Stimulated activated CD4-positive, alpha-beta T cell treated with anti-CD3 and anti-CD28 coated beads, Interleukin-15, amount 100 ng/mL, for 24 hours (primary cell): ENCODE measurements at regions not wholly inside any gene's neighbourhood (a gene's known extent, or its start where the extent isn't known, plus 50 kb on each side); places are given as distances from the start of the nearest gene placed in this dataset.
"Not testable (repeated sequence)": the region's sequence is repeated elsewhere in the genome, so short reads cannot be mapped to it uniquely, and the experiment has no call there.

Experiments
- DNase-seq: peaks from one replicate; pipeline ENCODE4 v3.0.0-alpha.2; 2020

GRCh38 chrX:121733514-121733913 lies 686.1 kb downstream of the GLUD2 start:
- DNase-seq, result no peak

DNA sequence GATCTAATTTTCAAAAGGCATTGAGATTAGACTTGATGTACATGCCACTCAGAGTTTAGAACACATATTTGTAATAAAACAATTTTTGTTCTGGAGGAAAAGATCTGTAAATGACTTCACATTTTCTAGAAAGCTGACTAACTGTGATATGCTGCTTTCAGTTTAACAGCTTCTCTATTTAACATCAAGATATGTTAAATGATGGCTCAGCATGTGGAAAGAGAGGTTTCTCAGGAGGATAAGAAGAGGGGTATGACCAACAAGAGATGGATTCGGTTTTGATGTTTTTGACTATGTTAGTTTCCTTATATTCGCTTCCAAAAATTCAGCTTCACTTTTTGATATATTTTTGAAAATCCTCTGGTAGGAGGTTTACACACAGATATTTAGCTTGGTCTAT lies 698.7 kb downstream of the GLUD2 start:
- DNase-seq, result no peak

DNA sequence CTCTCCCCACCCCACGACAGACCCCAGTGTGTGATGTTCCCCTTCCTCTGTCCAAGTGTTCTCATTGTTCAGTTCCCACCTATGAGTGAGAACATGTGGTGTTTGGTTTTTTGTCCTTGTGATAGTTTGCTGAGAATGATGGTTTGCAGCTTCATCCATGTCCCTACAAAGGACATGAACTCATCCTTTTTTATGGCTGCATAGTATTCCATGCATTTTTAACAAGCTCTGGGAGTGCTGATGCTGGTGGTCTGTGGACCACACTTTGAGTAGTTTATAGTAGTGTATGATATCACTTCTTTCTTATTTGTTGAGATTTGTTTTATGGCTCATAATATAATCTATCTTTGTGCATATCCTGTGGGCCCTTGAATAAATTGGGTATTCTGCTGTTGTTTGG lies 706.2 kb downstream of the GLUD2 start:
- not testable (repeated sequence) for DNase-seq

DNA sequence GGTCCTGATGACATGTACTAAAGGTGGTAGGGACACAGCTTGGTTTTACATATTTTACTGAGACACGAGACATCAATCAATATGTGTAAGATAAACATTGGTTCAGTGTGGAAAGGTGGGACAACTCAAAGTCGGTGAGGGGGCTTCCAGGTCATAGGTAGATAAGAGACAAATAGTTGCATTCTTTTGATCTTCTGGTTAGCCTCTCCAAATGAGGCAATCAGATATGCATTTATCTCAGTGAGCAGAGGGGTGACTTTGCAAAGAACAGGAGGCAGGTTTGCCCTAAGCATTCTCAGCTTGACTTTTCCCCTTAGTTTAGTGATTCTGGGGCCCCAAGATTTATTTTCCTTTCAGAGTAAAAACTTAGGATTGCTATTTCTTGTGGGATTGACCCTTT lies 706.9 kb downstream of the GLUD2 start:
- no peak for DNase-seq

- DNase-seq, result no peak
These were observed 708.1 kb downstream of the GLUD2 start for GRCh38 chrX:121755541-121755940.

DNA sequence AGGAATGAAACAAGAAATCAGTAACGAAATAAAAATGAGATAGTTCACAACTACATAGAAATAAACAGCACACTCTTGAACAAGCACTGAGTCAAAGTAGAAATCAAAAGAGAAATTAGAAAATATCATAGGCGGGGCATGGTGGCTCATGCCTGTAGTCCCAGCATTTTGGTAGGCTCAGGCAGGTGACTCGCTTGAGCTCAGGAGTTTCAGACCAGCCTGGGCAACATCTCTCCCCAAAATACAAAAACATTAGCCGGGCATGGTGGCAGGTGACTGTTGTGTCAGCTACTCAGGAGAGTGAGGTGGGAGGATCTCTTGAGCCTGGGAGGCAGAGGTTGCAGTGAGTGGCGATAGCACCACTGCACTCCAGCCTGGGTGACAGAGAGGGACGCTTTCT lies 714.4 kb downstream of the GLUD2 start:
- no peak for DNase-seq

GRCh38 chrX:121763671-121764070 lies 716.3 kb downstream of the GLUD2 start:
- no peak for DNase-seq

- not testable (repeated sequence) for DNase-seq
These were observed 720.8 kb downstream of the GLUD2 start for GRCh38 chrX:121768210-121768609.

DNA sequence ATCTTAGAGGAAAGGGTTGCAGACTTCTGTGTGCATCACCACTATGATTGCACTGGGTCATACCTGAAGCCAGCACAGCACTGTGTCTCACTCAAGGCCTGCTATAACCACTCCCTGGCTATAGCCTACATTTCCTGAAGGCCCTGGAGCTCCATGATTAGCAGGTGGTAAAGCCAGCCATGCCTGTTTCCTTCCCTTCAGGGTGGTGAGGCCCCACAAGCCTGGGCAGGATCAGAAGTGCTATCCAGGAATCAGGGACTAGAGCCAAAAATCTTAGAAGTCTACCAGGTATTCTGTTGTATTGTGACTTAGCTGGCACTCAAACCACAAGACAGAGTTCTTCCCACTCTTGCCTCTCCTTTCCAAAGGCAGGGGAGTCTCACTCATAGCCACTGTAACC lies 734.6 kb downstream of the GLUD2 start:
- no peak for DNase-seq

- no peak for DNase-seq
These were observed 735.1 kb downstream of the GLUD2 start for GRCh38 chrX:121782544-121782943.

DNA sequence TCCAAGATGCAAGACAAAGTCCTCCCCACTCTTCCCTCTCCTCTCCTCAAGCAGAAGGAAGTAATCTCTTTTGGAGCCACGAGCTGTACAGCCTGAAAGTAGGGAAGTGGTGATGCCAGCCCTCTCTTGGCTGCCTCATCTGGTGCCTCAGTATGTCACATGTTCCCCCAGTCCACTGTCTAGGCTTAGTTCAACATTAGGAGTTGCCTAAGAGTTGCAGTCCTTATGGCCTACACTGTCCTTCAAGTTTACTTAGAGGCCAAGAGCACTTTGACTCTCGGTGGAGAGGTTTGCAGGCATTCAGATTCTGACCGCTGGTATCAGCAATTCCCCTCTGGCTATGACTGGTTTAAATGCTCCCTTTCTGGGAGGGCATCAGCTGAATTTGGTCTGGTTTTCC lies 735.6 kb downstream of the GLUD2 start:
- DNase-seq, result no peak

DNA sequence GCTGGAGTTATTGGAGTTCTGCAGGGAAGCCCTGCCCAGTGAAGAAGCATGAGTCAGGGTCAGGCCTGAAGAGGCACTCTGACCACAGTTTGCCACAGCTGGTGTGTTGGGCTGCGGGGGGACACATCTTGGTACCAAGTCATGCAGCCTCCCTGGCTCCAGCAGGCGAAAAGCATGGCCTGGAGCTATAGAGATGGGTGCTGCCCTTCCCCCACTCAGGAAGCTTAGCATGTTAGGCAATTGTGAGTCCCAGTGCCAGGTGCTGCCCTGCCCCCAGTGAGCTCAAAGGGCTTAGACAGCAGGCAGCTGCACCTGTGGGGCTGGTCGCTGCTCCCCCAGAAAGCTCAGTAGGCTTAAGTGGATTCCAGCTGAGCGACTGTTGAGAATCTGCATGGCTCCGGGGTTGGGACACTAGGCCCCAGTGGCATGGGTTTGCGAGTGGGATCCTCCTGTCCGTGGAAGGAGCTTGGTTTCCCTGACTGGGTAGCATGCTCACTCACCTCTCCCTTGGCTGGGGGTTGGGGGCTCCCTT lies 755.5 kb downstream of the GLUD2 start:
- no peak for DNase-seq

DNA sequence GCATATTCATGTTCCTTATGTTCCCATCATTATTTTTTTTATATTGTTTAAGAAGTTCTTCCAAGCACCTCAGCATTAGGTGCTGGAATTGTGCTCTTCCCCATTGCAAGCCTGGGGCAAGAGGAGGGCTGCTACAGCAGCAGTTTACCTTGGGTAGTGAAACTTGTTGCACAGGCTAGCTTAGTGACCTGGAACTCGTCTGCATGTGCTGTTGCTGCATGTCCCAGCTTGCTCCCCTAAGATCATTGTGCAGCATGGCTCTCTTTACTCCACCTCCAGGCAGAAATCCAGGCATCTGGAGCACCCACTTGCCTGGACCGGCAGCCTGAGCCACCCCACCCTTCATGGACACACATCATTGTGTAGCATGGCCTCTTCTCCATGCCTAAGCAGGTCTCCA lies 776.0 kb downstream of the GLUD2 start:
- no peak for DNase-seq

DNA sequence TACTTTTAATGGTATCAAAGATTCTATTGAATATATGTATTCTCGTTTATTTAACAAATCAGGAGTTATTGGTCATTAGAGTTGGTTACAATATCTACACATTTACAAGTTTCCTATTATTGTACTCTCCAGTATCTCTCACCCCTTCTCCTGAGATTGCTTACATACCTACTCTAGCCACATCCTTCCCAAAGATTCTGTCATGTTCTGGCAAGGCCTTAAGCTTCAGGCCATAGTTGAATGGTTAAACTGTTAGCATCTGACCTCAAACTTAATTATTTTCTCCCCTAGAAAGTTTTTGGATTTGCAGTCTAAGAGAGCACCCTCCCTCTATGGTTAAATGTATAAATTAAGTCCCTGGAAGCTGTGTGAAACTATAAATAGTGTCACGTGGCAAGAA lies 784.2 kb downstream of the GLUD2 start:
- DNase-seq, result no peak

DNA sequence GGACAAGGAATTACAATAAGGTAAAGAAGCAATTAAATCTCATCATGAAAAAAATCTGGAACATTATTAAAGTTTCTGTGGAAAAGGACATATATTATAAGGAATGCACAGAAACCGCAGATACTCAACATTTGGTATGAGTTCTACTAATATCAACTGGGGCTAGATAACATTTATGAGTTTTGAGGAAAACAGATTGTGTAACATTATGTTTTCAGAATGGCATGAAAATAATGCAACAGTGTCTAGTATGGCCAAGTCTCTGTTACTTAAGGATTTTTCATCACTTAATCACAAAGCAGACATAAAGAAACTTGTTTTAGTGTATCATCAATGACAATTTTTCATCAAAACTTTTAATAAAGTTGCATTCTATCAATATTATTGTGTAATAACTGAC lies 785.0 kb downstream of the GLUD2 start:
- DNase-seq, result no peak

DNA sequence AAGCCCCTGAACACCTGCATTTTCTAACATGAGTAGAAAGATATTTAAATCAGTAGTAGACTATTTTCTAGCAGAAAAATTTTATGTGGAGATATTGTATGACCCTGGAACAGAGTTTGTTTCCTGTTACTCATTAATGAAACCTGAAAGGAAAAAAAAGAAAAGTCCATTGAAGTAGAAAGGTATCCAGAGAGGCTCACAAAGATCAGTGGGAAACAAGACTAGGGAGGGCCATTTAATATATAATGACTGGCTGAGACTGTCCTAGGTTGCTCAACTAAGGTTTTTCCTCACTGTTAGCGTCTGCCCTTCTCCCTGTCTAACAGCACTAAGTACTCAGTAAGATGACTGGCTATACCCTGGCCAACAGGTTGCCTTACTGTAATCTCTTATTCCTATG lies 788.6 kb downstream of the GLUD2 start:
- DNase-seq, result no peak

GRCh38 chrX:121851033-121851432 lies 803.6 kb downstream of the GLUD2 start:
- DNase-seq, result no peak

GRCh38 chrX:121853762-121854613 lies 806.6 kb downstream of the GLUD2 start:
- no peak for DNase-seq

DNA sequence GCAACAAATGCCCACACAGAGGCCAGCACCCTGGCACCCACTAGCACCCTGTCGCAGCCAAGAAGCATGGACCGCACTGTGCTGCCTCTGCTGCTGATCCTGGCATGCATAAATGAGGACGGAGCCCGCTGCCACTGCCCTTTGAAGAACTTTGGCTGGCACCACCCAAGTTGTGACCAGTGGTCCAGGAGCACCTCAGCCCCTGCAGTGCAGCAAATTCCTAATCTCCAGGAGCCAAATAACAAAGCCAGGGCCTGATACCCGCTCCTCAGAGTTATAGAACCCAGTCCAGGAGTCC lies 807.2 kb downstream of the GLUD2 start:
- DNase-seq, result no peak

DNA sequence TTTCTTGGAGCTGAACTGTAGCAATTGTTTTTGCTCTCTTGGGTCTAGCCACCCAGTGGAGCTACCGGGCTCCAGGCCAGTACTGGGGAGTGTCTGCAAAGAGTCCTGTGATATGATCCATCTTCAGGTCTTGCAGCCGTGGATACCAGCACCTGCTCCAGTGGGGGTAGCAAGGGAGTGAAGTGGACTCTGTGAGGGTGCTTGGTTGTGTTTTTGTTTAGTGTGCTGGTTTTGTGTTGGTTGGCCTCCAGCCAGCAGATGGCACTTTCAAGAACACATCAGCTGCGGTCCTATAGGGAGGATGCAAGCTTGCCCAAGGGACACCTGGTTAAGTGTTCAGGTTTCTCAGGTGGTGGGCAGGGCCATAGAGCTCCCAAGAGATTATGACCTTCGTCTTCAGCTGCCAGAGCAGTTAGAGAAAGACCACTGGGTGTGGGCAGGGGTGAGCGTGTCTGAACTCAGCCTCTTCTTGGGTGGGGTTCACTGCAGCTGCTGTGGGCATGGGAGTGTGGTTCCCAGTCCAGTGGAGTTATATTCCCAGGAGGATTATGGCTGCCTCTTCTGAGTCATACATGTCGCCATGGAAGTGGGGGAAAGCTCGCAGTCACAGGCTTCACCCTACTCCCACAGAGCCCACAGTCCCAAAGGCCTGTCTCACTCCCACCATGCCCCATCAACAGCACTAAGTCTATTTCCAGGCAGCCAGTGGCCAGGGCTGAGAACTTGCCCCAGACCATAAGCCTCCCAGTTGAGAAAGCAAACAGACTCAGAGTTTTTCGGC lies 811.6 kb downstream of the GLUD2 start:
- DNase-seq, result no peak

GRCh38 chrX:121863976-121864375 lies 816.6 kb downstream of the GLUD2 start:
- no peak for DNase-seq

- DNase-seq, result no peak
These were observed 817.2 kb downstream of the GLUD2 start for GRCh38 chrX:121864561-121864960.

DNA sequence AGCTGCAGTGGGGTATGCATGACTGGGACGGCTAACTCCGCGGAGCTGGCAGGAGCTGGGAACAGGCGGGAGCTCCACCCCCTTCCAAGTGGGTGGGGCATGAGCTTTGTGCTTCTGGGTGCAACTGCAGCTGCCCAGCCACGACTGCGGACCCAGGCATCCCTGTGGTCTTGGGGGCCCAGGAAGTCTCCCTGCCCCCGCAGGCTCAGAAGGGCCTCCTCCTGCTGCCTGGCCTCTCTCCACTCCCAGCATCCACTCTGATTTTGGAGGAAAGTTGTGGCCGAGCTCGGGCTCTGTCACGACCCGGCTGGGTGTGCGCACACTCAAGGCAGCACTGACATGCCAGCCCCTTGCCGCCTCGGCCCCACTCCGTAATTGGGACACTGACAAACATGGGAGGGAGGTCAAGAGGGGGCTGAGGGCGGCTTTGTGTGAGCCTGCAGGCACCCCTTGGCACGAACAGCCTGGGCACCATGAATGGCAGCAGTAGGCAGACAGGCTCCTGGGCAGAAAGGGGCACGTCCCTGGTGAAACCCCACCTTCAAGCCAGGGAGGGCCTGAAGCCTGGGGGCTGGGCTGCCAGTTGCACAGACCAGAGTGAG lies 822.6 kb downstream of the GLUD2 start:
- no peak for DNase-seq

- DNase-seq, result no peak
These were observed 823.7 kb downstream of the GLUD2 start for GRCh38 chrX:121871122-121871521.
